ENCODE measurements at regions not wholly inside any gene's neighbourhood (a gene's known extent, or its start where the extent isn't known, plus 50 kb on each side); places are given as distances from the start of the nearest gene placed in this dataset.

DNA sequence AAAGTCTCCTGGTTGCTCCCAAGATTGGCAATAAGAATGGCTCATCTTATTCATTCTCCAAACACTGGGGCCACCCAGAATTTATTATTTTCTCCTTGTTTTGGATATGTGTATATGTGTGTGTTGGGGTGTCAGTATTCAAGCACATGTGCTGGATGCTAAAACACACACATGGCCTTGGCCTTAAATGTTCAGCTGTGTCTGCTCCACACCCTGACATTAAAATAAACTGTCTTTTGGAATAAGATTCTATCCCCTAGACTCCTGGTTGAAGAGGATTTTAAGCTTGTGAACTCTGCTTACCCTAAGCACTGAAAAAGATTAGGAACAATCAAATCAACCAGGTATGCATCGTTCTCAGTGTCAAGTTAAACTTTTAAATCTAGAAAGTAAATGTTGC lies 382.9 kb upstream of the MCTP2 start:
- Histone ChIP-seq H3K4me1 (ENCODE audit: control insufficient read depth in 2 of 3, insufficient read depth in 2 of 3, low read depth in 1 of 3, low read length in 3 of 3) (no peaks in the 10 kb centered on the region), H3K36me3 (ENCODE audit: control insufficient read depth in 2 of 3, insufficient read depth in 3 of 3, low read length in 3 of 3) (no peaks in the 10 kb centered on the region), H3K9me3 (ENCODE audit: control insufficient read depth in 2 of 3, insufficient read depth in 1 of 3, low read length in 3 of 3) (no peaks in the 10 kb centered on the region), H3K4me3 (ENCODE audit: low read length in 3 of 3) (no peak overlapping the region), H3K27ac (ENCODE audit: low read depth in 2 of 2, low read length in 2 of 2) (no peak overlapping the region), H3K9ac (ENCODE audit: low read length in 3 of 3) (no peak overlapping the region), H3K27me3 (ENCODE audit: control insufficient read depth, insufficient read depth, low read length) (no peaks in the 10 kb centered on the region)
- FAIRE-seq (no peak), DNase-seq (no peak)
- intact Hi-C loops (cut with DNase I): no loop called here
- TF ChIP-seq CTCF (IDR thresholded peaks at IDR 0.05; ENCODE audit: borderline replicate concordance, extremely low read depth, insufficient read depth): no peak

GRCh38 chr15:93848076-93848475 lies 383.3 kb upstream of the MCTP2 start:
- FAIRE-seq (no peak), DNase-seq (no peak)
- H3K27me3 ChIP-seq (ENCODE audit: control insufficient read depth, insufficient read depth, low read length): no peaks in the 10 kb centered on the region
- H3K4me1 ChIP-seq (ENCODE audit: control insufficient read depth in 2 of 3, insufficient read depth in 2 of 3, low read depth in 1 of 3, low read length in 3 of 3): no peaks in the 10 kb centered on the region
- intact Hi-C loops (cut with DNase I): no loop called here
- no peak overlapping the region for H3K27ac ChIP-seq (ENCODE audit: low read depth in 2 of 2, low read length in 2 of 2)
- no peaks in the 10 kb centered on the region for H3K36me3 ChIP-seq (ENCODE audit: control insufficient read depth in 2 of 3, insufficient read depth in 3 of 3, low read length in 3 of 3)
- no peak overlapping the region for H3K4me3 ChIP-seq (ENCODE audit: low read length in 3 of 3)
- no peak overlapping the region for H3K9ac ChIP-seq (ENCODE audit: low read length in 3 of 3)
- no peaks in the 10 kb centered on the region for H3K9me3 ChIP-seq (ENCODE audit: control insufficient read depth in 2 of 3, insufficient read depth in 1 of 3, low read length in 3 of 3)
- no peak for TF ChIP-seq CTCF (IDR thresholded peaks at IDR 0.05; ENCODE audit: borderline replicate concordance, extremely low read depth, insufficient read depth)

DNA sequence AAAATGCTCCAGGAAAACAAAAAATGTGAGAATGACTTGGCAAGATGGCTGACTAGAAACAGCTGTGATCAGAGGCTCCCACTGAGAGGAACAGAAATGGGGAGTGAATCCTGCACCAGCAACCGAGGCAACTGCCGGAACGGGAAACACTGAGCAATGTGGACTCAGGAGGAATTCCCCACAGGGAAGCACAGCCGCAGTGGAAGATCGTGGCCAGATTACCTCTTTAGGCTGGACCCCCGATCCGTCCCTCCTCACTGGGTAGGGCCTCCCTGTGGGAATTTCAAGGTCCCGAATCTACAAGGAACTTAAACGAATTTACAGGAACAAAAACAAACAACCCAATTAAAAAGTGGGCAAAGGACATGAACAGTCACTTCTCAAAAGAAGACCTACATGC lies 385.2 kb upstream of the MCTP2 start:
- no peaks in the 10 kb centered on the region for H3K36me3 ChIP-seq (ENCODE audit: control insufficient read depth in 2 of 3, insufficient read depth in 3 of 3, low read length in 3 of 3)
- H3K27ac ChIP-seq (ENCODE audit: low read depth in 2 of 2, low read length in 2 of 2): no peak overlapping the region
- H3K9me3 ChIP-seq (ENCODE audit: control insufficient read depth in 2 of 3, insufficient read depth in 1 of 3, low read length in 3 of 3): no peaks in the 10 kb centered on the region
- no peak overlapping the region for H3K9ac ChIP-seq (ENCODE audit: low read length in 3 of 3)
- no peaks in the 10 kb centered on the region for H3K27me3 ChIP-seq (ENCODE audit: control insufficient read depth, insufficient read depth, low read length)
- FAIRE-seq: no peak
- DNase-seq: no peak
- H3K4me3 ChIP-seq (ENCODE audit: low read length in 3 of 3): no peak overlapping the region
- intact Hi-C loops (cut with DNase I): no loop called here
- H3K4me1 ChIP-seq (ENCODE audit: control insufficient read depth in 2 of 3, insufficient read depth in 2 of 3, low read depth in 1 of 3, low read length in 3 of 3): no peaks in the 10 kb centered on the region
- no peak for TF ChIP-seq CTCF (IDR thresholded peaks at IDR 0.05; ENCODE audit: borderline replicate concordance, extremely low read depth, insufficient read depth)

DNA sequence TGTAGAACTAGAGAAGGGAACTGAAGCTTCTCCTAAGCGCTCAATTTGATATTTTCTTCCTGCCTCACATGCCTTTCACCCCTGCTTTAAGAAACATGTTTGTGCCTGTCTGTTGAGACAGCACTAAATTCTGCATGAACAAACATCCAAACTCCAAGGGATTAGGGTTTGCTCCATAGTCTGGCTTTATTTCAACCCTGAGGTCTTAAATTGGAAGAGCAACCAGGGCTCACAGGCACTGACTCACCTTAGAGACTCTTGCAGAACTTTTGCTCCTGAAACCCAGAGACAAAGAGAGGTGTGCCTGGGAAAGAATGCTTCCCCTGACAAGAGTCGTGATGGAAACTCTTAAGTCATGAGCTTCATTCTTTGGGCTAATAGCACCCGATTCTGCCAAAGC lies 393.9 kb upstream of the MCTP2 start:
- no peak for FAIRE-seq
- intact Hi-C loops (cut with DNase I): no loop called here

More for the DNA sequence above, 393.9 kb upstream of the MCTP2 start:
- no peak for TF ChIP-seq CTCF (IDR thresholded peaks at IDR 0.05; ENCODE audit: borderline replicate concordance, extremely low read depth, insufficient read depth)
- Histone ChIP-seq H3K27me3 (ENCODE audit: control insufficient read depth, insufficient read depth, low read length) (no peaks in the 10 kb centered on the region), H3K9ac (ENCODE audit: low read length in 3 of 3) (no peak overlapping the region), H3K27ac (ENCODE audit: low read depth in 2 of 2, low read length in 2 of 2) (no peak overlapping the region), H3K4me1 (ENCODE audit: control insufficient read depth in 2 of 3, insufficient read depth in 2 of 3, low read depth in 1 of 3, low read length in 3 of 3) (no peaks in the 10 kb centered on the region), H3K4me3 (ENCODE audit: low read length in 3 of 3) (no peak overlapping the region), H3K9me3 (ENCODE audit: control insufficient read depth in 2 of 3, insufficient read depth in 1 of 3, low read length in 3 of 3) (no peaks in the 10 kb centered on the region), H3K36me3 (ENCODE audit: control insufficient read depth in 2 of 3, insufficient read depth in 3 of 3, low read length in 3 of 3) (no peaks in the 10 kb centered on the region)
- no peak for DNase-seq

Data from kidney (tissue), 13 donors.